Ishikawa (cell line): ENCODE measurements at regions not wholly inside any gene's neighbourhood (a gene's known extent, or its start where the extent isn't known, plus 50 kb on each side); places are given as distances from the start of the nearest gene placed in this dataset.
A peak's percentile ranks its signal among the peaks of the same experiment; 100 is the strongest.

Experiments
- CEBPB ChIP-seq: IDR thresholded peaks from 2 replicates; pipeline ENCODE4 v1.6.1; 2012
- CREB1 ChIP-seq: IDR thresholded peaks from 2 replicates; pipeline ENCODE4 v1.6.1; 2012; ENCODE audit warnings: low read depth
- EGR1 ChIP-seq: IDR thresholded peaks from 2 replicates; pipeline ENCODE4 v1.6.1; 2012
- EP300 ChIP-seq: IDR thresholded peaks from 2 replicates; pipeline ENCODE4 v1.6.1; 2012; ENCODE audit warnings: borderline replicate concordance
- FOXM1 ChIP-seq: IDR thresholded peaks from 2 replicates; pipeline ENCODE4 v1.6.1; 2012; ENCODE audit warnings: low read depth, borderline replicate concordance
- MAX ChIP-seq: IDR thresholded peaks from 2 replicates; pipeline ENCODE4 v1.6.1; 2012
- NFIC ChIP-seq: IDR thresholded peaks from 2 replicates; pipeline ENCODE4 v1.6.1; 2012
- RAD21 ChIP-seq: IDR thresholded peaks from 2 replicates; pipeline ENCODE4 v1.6.1; 2012; ENCODE audit warnings: low read depth
- REST ChIP-seq: IDR thresholded peaks from 2 replicates; pipeline ENCODE4 v1.6.1; 2012; ENCODE audit warnings: low read depth, mild to moderate bottlenecking
- TAF1 ChIP-seq: IDR thresholded peaks from 2 replicates; pipeline ENCODE4 v1.6.1; 2012; ENCODE audit warnings: low read depth, mild to moderate bottlenecking
- TCF12 ChIP-seq: IDR thresholded peaks from 2 replicates; pipeline ENCODE4 v1.6.1; 2012; ENCODE audit warnings: low read depth
- TEAD4 ChIP-seq: IDR thresholded peaks from 2 replicates; pipeline ENCODE4 v1.6.1; 2012
- YY1 ChIP-seq: IDR thresholded peaks from 2 replicates; pipeline ENCODE4 v1.6.1; 2012; ENCODE audit warnings: low read depth
- ZBTB7A ChIP-seq: IDR thresholded peaks from 2 replicates; pipeline ENCODE4 v1.6.1; 2012; ENCODE audit warnings: low read depth
- TF ChIP-seq, protein P1 (sequence below): IDR thresholded peaks from 2 replicates; pipeline ENCODE4 v1.6.1; 2012

DNA sequence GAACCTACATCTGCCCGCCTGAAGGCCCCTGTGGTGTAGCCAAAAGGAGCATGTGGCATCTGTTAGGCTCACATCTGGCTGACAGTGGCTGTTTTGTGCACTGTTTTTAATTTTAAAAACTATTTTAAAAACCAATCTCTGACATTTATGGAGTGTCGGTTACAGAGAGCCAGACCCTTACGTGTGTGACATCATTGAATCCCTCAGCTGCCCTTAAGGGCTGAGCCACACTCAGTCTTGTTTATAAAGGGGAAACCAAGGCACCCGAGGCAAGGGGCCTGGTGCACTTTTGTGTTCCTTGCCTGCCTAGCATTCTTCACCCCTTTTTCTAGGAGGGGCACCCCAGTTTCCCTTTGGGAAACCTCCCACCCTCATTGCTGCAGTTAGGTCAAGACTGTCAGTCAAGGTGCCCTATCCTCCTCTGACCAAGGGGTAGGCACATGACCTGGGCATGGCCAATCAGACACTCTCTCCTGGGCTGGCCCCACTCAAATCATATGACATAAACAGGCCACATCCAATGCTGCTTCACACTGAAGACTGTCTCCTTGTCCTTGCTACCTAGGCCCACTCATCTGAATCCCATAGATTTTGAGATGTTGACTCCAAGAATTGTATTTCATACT, 105.3 kb downstream of the LSM3 start:
- no peak for TF ChIP-seq FOXM1
- TF ChIP-seq RAD21, result no peak
- TF ChIP-seq, protein P1, sequence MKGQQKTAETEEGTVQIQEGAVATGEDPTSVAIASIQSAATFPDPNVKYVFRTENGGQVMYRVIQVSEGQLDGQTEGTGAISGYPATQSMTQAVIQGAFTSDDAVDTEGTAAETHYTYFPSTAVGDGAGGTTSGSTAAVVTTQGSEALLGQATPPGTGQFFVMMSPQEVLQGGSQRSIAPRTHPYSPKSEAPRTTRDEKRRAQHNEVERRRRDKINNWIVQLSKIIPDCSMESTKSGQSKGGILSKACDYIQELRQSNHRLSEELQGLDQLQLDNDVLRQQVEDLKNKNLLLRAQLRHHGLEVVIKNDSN, result peak; percentile 72
- no peak for TF ChIP-seq CEBPB

DNA sequence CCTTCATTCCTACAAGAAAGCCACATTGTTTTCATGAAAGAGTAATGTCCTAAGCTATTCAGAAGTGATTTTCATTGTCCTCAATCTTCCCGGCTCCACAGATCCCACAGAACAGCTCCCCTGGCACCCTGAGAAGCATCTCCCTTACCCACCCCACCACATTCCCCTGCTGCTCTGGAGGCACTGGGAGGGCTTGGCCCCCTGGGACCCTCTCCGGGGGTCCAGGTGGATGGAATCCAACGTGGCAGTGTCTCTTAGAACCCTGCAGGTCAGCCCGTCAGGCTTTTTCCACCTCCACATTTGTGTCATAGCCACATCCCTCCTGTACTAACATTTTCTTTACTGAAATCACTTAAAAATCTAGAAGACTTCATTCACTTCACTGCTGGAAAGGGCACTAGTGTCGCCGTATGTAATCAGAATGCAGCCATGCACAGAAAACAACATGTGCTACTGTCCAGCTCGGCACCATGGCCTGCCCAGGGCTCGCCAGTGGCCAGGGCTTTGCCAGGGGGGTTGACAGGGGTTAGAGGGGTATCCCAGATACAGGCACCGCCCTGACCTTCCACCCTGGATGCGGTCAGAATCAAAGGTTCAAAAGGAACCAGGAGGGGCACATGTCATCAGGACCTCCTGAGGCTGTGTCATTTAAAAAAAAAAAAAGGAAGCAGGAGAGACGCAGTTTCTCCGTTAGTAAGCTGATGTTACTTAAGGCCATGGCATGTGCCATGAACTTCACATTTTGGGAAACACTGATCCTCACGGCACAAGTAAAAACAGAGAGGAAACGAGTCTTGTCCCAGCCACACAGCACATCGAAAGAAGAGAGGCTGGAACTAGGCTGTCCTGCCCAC, 106.3 kb downstream of the LSM3 start:
- TF ChIP-seq TCF12 (no peak), FOXM1 (no peak), TEAD4 (no peak), NFIC (no peak), ZBTB7A (no peak), TAF1 (no peak), CEBPB (no peak), RAD21 (no peak), CREB1 (no peak)
- TF ChIP-seq, protein P1, result no peak

GRCh38 chr3:14285548-14285925, 106.9 kb downstream of the LSM3 start:
- TF ChIP-seq MAX (no peak), EGR1 (no peak), TAF1 (no peak), NFIC (no peak), FOXM1 (no peak)

DNA sequence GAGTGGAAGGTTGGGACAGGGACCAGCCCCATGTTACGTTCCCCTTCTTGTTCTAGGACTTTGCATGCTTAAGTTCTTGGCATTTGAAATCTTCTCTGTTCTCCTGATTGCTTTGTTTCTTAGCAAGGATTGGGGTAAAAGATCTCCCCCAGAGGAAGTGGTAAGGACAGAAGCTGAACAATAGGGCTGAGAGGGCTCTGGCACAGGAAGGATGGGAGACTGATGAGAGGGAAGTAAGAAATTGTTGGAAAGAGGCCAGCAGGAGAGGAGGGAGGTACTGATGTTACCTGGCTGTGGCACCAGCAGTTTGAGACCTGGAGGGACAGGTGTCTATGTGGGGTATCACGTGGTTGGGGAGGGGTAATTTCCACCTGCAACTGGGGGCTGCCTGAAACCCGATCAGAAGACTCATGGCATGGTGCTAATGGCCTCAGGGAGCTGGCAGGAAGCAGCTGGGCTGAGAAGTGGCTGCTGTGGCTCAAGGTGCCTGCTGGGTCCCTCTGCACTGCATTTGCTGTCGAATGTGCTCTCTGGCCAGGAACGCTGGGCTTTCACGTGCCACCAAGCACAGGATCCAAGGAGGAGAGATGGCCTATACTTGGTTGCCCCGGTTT, 108.4 kb downstream of the LSM3 start:
- no peak for TF ChIP-seq CEBPB
- TF ChIP-seq CREB1, result no peak
- no peak for TF ChIP-seq TAF1
- TF ChIP-seq NFIC, result no peak
- TF ChIP-seq, protein P1, result no peak
- TF ChIP-seq EP300, result no peak
- TF ChIP-seq EGR1, result no peak
- TF ChIP-seq REST, result no peak
- no peak for TF ChIP-seq TEAD4

- TF ChIP-seq EP300 (no peak), CEBPB (no peak), ZBTB7A (no peak), TAF1 (no peak), FOXM1 (no peak), YY1 (no peak), MAX (no peak), TEAD4 (no peak), TCF12 (no peak)
Observed at GRCh38 chr3:14288177-14288788, 109.7 kb downstream of the LSM3 start.

DNA sequence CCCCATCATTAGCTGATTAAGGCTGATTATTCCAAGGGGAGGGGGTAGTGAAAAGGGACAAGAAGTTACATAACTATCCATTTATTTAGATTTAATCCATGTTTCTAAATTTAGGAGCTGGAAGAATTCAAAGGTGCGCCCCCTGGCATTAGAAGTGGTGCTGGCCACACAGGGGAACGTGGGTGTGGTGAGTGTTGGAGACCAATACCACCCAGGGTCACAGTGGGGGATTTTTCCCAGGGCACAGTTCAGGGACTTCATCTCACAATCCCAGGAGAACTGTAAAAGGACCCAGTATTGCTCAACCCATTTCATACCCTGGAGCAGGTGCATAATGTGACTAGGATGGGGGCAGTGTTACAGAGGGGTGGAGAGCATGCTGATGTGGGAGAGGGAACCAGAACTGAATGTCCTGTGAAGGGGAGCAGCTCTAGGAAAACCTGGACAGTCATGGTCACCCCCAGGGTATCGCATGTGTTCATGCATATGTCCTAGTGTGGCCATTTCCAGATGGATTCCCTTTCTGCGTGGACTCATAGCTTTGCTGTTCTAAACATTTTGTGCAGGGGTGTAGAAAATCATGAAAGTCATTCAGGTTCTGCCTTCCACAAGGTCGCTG, 110.3 kb downstream of the LSM3 start:
- TF ChIP-seq TAF1 (no peak), TCF12 (no peak)
